ENCODE measurements at regions not wholly inside any gene's neighbourhood (a gene's known extent, or its start where the extent isn't known, plus 50 kb on each side); places are given as distances from the start of the nearest gene placed in this dataset.

DNA sequence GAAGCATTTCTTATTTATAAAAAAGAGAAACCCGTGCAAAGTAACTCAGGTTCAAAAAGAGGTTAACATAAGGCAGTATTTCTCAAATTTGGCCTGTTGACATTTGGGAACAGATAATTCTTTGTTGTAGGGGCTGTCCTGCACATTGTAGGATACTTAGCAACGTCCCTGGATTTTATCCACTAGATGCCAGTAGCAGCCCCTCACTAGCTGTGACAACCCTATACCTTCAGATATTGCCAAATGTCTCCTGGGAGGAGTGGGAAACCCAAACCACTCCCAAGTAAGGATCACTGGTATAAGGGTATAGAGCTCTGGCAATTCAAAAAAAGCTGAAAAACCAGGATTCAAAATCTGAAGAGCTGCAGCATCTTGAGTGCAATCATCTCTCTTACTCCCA, 202.3 kb upstream of the PRKCQ start:
- TF ChIP-seq, protein P1, sequence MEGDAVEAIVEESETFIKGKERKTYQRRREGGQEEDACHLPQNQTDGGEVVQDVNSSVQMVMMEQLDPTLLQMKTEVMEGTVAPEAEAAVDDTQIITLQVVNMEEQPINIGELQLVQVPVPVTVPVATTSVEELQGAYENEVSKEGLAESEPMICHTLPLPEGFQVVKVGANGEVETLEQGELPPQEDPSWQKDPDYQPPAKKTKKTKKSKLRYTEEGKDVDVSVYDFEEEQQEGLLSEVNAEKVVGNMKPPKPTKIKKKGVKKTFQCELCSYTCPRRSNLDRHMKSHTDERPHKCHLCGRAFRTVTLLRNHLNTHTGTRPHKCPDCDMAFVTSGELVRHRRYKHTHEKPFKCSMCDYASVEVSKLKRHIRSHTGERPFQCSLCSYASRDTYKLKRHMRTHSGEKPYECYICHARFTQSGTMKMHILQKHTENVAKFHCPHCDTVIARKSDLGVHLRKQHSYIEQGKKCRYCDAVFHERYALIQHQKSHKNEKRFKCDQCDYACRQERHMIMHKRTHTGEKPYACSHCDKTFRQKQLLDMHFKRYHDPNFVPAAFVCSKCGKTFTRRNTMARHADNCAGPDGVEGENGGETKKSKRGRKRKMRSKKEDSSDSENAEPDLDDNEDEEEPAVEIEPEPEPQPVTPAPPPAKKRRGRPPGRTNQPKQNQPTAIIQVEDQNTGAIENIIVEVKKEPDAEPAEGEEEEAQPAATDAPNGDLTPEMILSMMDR (IDR thresholded peaks at IDR 0.05): no peak
- no peak for TF ChIP-seq ZFX (IDR thresholded peaks at IDR 0.05; ENCODE audit: borderline replicate concordance)
